Neuronal stem cell (in vitro differentiated cells): ENCODE measurements at regions not wholly inside any gene's neighbourhood (a gene's known extent, or its start where the extent isn't known, plus 50 kb on each side); places are given as distances from the start of the nearest gene placed in this dataset.

Source experiments
- DNase-seq: peaks from one replicate; pipeline ENCODE4 v3.0.0-alpha.2; 2013; ENCODE audit warnings: low spot score
- H2AFZ ChIP-seq: one replicate; pipeline ENCODE4 v1.6.1; 2013; ENCODE audit warnings: mild to moderate bottlenecking, low read length, inconsistent platforms
- H2AK5ac ChIP-seq: 2 replicates; pipeline ENCODE4 v1.6.1; 2013; ENCODE audit warnings: low read depth, mild to moderate bottlenecking, inconsistent platforms, low read length, moderate library complexity, mixed read lengths
- H2BK120ac ChIP-seq: 2 replicates; pipeline ENCODE4 v1.6.1; 2013; ENCODE audit warnings: low read depth, mild to moderate bottlenecking, inconsistent platforms, low read length, moderate library complexity, mixed read lengths
- H2BK12ac ChIP-seq: one replicate; pipeline ENCODE4 v1.6.1; 2013; ENCODE audit warnings: low read length, inconsistent platforms
- H2BK15ac ChIP-seq: 2 replicates; pipeline ENCODE4 v1.6.1; 2013; ENCODE audit warnings: mild to moderate bottlenecking, low read length, inconsistent platforms, mixed read lengths
- H2BK5ac ChIP-seq: one replicate; pipeline ENCODE4 v1.6.1; 2013; ENCODE audit warnings: inconsistent platforms, mild to moderate bottlenecking, low read length, moderate library complexity
- H3K14ac ChIP-seq: one replicate; pipeline ENCODE4 v1.6.1; 2013; ENCODE audit warnings: low read length, inconsistent platforms
- H3K18ac ChIP-seq: 2 replicates; pipeline ENCODE4 v1.6.1; 2013; ENCODE audit warnings: low read length, inconsistent platforms
- H3K23ac ChIP-seq: 2 replicates; pipeline ENCODE4 v1.6.1; 2013; ENCODE audit warnings: low read depth, mild to moderate bottlenecking, mixed read lengths, low read length, inconsistent platforms; ENCODE audit not compliant: poor library complexity
- H3K27ac ChIP-seq: replicated peaks from 3 replicates; pipeline ENCODE4 v1.5.1; 2013; ENCODE audit warnings: low read length, inconsistent platforms
- H3K27me3 ChIP-seq, 3 experiments: 2 replicates each; pipeline ENCODE4 v1.6.1; 2013; ENCODE audit warnings: low read length in 3 of 3, mild to moderate bottlenecking in 2 of 3, inconsistent platforms in 1 of 3, low read depth in 1 of 3, mixed read lengths in 1 of 3, moderate library complexity in 1 of 3; ENCODE audit not compliant: control insufficient read depth in 3 of 3, insufficient read depth in 3 of 3
- H3K36me3 ChIP-seq, 2 donors: replicated peaks in 1 of 2; 2 replicates each; pipeline ENCODE4 v1.6.1; 2013; ENCODE audit warnings: low read length in 2 of 2; ENCODE audit not compliant: control insufficient read depth in 2 of 2, insufficient read depth in 2 of 2
- H3K4ac ChIP-seq: 2 replicates; pipeline ENCODE4 v1.6.1; 2013; ENCODE audit warnings: inconsistent platforms, mild to moderate bottlenecking, low read length, moderate library complexity
- H3K4me1 ChIP-seq, 2 donors: 1 replicate in 1 of 2; 2 replicates in 1 of 2; pipeline ENCODE4 v1.6.1; 2013; ENCODE audit warnings: low read length in 2 of 2, low read depth in 1 of 2; ENCODE audit not compliant: control insufficient read depth in 2 of 2, insufficient read depth in 1 of 2
- H3K4me2 ChIP-seq: one replicate; pipeline ENCODE4 v1.6.1; 2013; ENCODE audit warnings: mild to moderate bottlenecking, low read length, inconsistent platforms; ENCODE audit not compliant: insufficient read depth, poor library complexity, severe bottlenecking
- H3K4me3 ChIP-seq, 2 donors: 2 replicates each; pipeline ENCODE4 v1.5.1; 2013; ENCODE audit warnings: low read length in 2 of 2, mild to moderate bottlenecking in 2 of 2, inconsistent platforms in 1 of 2, moderate library complexity in 1 of 2
- H3K79me1 ChIP-seq: one replicate; pipeline ENCODE4 v1.6.1; 2013; ENCODE audit warnings: low read depth, mild to moderate bottlenecking, inconsistent platforms, low read length, moderate library complexity
- H3K9ac ChIP-seq: one replicate; pipeline ENCODE4 v1.6.1; 2013; ENCODE audit warnings: mild to moderate bottlenecking, low read depth, low read length, inconsistent platforms; ENCODE audit not compliant: poor library complexity
- H3K9me3 ChIP-seq, 2 donors: replicated peaks in 1 of 2; 2 replicates each; pipeline versions ENCODE3 to v1.6.1; 2013; ENCODE audit warnings: low read length in 2 of 2, mild to moderate bottlenecking in 2 of 2, inconsistent platforms in 1 of 2, low read depth in 1 of 2, mixed read lengths in 1 of 2, moderate library complexity in 1 of 2; ENCODE audit not compliant: control insufficient read depth in 2 of 2, insufficient read depth in 1 of 2
- H4K8ac ChIP-seq: one replicate; pipeline ENCODE4 v1.6.1; 2013; ENCODE audit warnings: low read depth, mild to moderate bottlenecking, inconsistent platforms, low read length, moderate library complexity
- H4K91ac ChIP-seq: one replicate; pipeline ENCODE4 v1.6.1; 2013; ENCODE audit warnings: low read length, low read depth, mild to moderate bottlenecking, inconsistent platforms; ENCODE audit not compliant: poor library complexity
- WGBS, 2 donors: extraction: QIAGEN DNeasy Blood & Tissue Kit; methylation state at CpG; one replicate each; pipeline ENCODE4 v1.1.7; 2013; ENCODE audit warnings: missing lambda C conversion rate in 2 of 2, mixed read lengths in 1 of 2; ENCODE audit not compliant: insufficient read length in 2 of 2, insufficient replicate concordance in 1 of 2; ENCODE audit errors: extremely low coverage in 2 of 2; 5-methylcytosine and 5-hydroxymethylcytosine counted together

- Histone ChIP-seq H3K18ac (no peak overlapping the region), H3K79me1 (no peaks in the 10 kb centered on the region), H3K4ac (no peak overlapping the region), H3K27me3 (no peaks in the 10 kb centered on the region), H2AK5ac (no peak overlapping the region), H4K8ac (no peak overlapping the region), H3K9me3 (no peaks in the 10 kb centered on the region), H3K4me1 (no peaks in the 10 kb centered on the region), H2AFZ (no peak overlapping the region), H2BK120ac (no peak overlapping the region), H2BK5ac (no peak overlapping the region), H2BK15ac (no peak overlapping the region), H3K14ac (no peak overlapping the region), H2BK12ac (no peak overlapping the region), H3K36me3 (no peaks in the 10 kb centered on the region), H3K9ac (no peak overlapping the region), H3K23ac (no peak overlapping the region), H3K4me2 (no peak overlapping the region), H3K27ac (no peak overlapping the region), H3K4me3 (no peak overlapping the region), H4K91ac (no peak overlapping the region)
- no peak for DNase-seq
These were observed 111.5 kb upstream of the ATXN7L3B start for GRCh38 chr12:74426091-74426490.

GRCh38 chr12:74429535-74429934 is 108.1 kb upstream of the ATXN7L3B start:
- Histone ChIP-seq H3K4me3 (no peak overlapping the region), H4K8ac (no peak overlapping the region), H2AFZ (no peak overlapping the region), H2BK120ac (no peak overlapping the region), H2BK5ac (no peak overlapping the region), H3K18ac (no peak overlapping the region), H2AK5ac (no peak overlapping the region), H3K36me3 (no peaks in the 10 kb centered on the region), H3K4me2 (no peak overlapping the region), H3K4ac (no peak overlapping the region), H3K79me1 (no peaks in the 10 kb centered on the region), H2BK12ac (no peak overlapping the region), H3K14ac (no peak overlapping the region), H3K9me3 (no peaks in the 10 kb centered on the region), H3K23ac (no peak overlapping the region), H3K27ac (no peak overlapping the region), H3K9ac (no peak overlapping the region), H3K27me3 (no peaks in the 10 kb centered on the region), H4K91ac (no peak overlapping the region), H3K4me1 (no peaks in the 10 kb centered on the region), H2BK15ac (no peak overlapping the region)
- no peak for DNase-seq

GRCh38 chr12:74431801-74432200 is 105.8 kb upstream of the ATXN7L3B start:
- no CpG with 5 or more reads among the region's 1 CpG for WGBS, 2 donors
- no peak for DNase-seq
- no peak overlapping the region for H3K4ac ChIP-seq

GRCh38 chr12:74440469-74440868 is 97.2 kb upstream of the ATXN7L3B start:
- no peaks in the 10 kb centered on the region for H3K9me3 ChIP-seq
- no peak overlapping the region for H3K4me3 ChIP-seq
- H3K4me1 ChIP-seq = peaks cover 0 to 3% of the 10 kb centered on the region in 2 donors
- H3K27me3 ChIP-seq = no peaks in the 10 kb centered on the region
- no peak overlapping the region for H2BK12ac ChIP-seq
- no peak overlapping the region for H4K91ac ChIP-seq
- no peak for DNase-seq
- H2AK5ac ChIP-seq = no peak overlapping the region
- H3K23ac ChIP-seq = no peak overlapping the region
- H3K4me2 ChIP-seq = no peak overlapping the region
- no peak overlapping the region for H3K18ac ChIP-seq
- H3K4ac ChIP-seq = no peak overlapping the region
- H2BK120ac ChIP-seq = no peak overlapping the region
- no peaks in the 10 kb centered on the region for H3K36me3 ChIP-seq
- no peak overlapping the region for H4K8ac ChIP-seq
- no peak overlapping the region for H2BK5ac ChIP-seq
- H2AFZ ChIP-seq = no peak overlapping the region
- no peak overlapping the region for H3K27ac ChIP-seq
- no peak overlapping the region for H3K14ac ChIP-seq
- no peak overlapping the region for H2BK15ac ChIP-seq
- H3K79me1 ChIP-seq = no peaks in the 10 kb centered on the region
- H3K9ac ChIP-seq = no peak overlapping the region

More at GRCh38 chr12:74431801-74432200, 105.8 kb upstream of the ATXN7L3B start:
- Histone ChIP-seq H2AK5ac (no peak overlapping the region), H3K4me1 (no peaks in the 10 kb centered on the region), H3K9me3 (no peaks in the 10 kb centered on the region), H3K4me3 (no peak overlapping the region), H3K18ac (no peak overlapping the region), H3K36me3 (no peaks in the 10 kb centered on the region), H2BK12ac (no peak overlapping the region), H2BK5ac (no peak overlapping the region), H3K23ac (no peak overlapping the region), H4K91ac (no peak overlapping the region), H3K4me2 (no peak overlapping the region), H3K79me1 (no peaks in the 10 kb centered on the region), H2BK15ac (no peak overlapping the region), H2BK120ac (no peak overlapping the region), H3K27ac (no peak overlapping the region), H2AFZ (no peak overlapping the region), H3K14ac (no peak overlapping the region), H3K27me3 (no peaks in the 10 kb centered on the region), H4K8ac (no peak overlapping the region), H3K9ac (no peak overlapping the region)
